OCI-LY7 (cell line): ENCODE measurements at regions not wholly inside any gene's neighbourhood (a gene's known extent, or its start where the extent isn't known, plus 50 kb on each side); places are given as distances from the start of the nearest gene placed in this dataset.

ENCODE experiments used
- BruUV-seq: library from RNA; stranded (reverse); fragments of 400-500 nt; replicated peaks from 2 replicates; lab custom pipeline; 2021; lab: Mats Ljungman, UMichigan
- CTCF ChIA-PET: fragments of 300-600 bp; sonication (Branson Sonifier 250); formaldehyde crosslinking; loops from one replicate; lab custom pipeline; 2022; ENCODE audit warnings: antibody characterized with exemption; ENCODE audit not compliant: unreplicated experiment; lab: Charles Lee
- POLR2A ChIA-PET: fragments of 300-600 bp; sonication (Branson Sonifier 250); formaldehyde crosslinking; loops from one replicate; lab custom pipeline; 2022; ENCODE audit warnings: antibody characterized with exemption; lab: Charles Lee
- DNase-seq: peaks from one replicate; pipeline ENCODE4 v3.0.0-alpha.2; 2015; ENCODE audit warnings: low spot score
- H2AFZ ChIP-seq: fragments of 200-600 bp; sonication (generic), shearing (Covaris generic); 2 replicates; pipeline ENCODE4 v1.6.1; 2014; ENCODE audit warnings: mild to moderate bottlenecking, antibody characterized with exemption, low read length, moderate library complexity
- H3K27ac ChIP-seq: fragments of 200-600 bp; sonication (generic); 2 replicates; pipeline ENCODE4 v1.5.1; 2014; ENCODE audit warnings: mixed run types, low read depth, mild to moderate bottlenecking, moderate library complexity, low read length, inconsistent platforms; ENCODE audit not compliant: poor library complexity, severe bottlenecking
- H3K36me3 ChIP-seq: fragments of 200-600 bp; sonication (generic); 2 replicates; pipeline ENCODE4 v1.6.1; 2014; ENCODE audit warnings: mild to moderate bottlenecking, antibody characterized with exemption, low read length, moderate library complexity, mixed read lengths; ENCODE audit not compliant: insufficient read depth
- H3K4me1 ChIP-seq: fragments of 200-600 bp; sonication (generic); 2 replicates; pipeline ENCODE4 v1.5.1; 2014; ENCODE audit warnings: mild to moderate bottlenecking, low read length; ENCODE audit not compliant: insufficient read depth, poor library complexity, severe bottlenecking
- H3K4me2 ChIP-seq: fragments of 200-600 bp; sonication (generic); 2 replicates; pipeline ENCODE4 v1.6.1; 2014; ENCODE audit warnings: mild to moderate bottlenecking, low read length
- H3K4me3 ChIP-seq: fragments of 200-600 bp; sonication (generic); 2 replicates; pipeline ENCODE4 v1.5.1; 2014; ENCODE audit warnings: mild to moderate bottlenecking, low read depth, low read length; ENCODE audit not compliant: poor library complexity, severe bottlenecking
- H3K79me2 ChIP-seq: fragments of 200-600 bp; sonication (generic); 2 replicates; pipeline ENCODE4 v1.6.1; 2016; ENCODE audit warnings: low read depth, mild to moderate bottlenecking, low read length, moderate library complexity, mixed read lengths; ENCODE audit not compliant: insufficient read depth
- H3K9me2 ChIP-seq: fragments of 200-600 bp; sonication (generic); 2 replicates; pipeline ENCODE4 v1.6.1; 2016; ENCODE audit warnings: mild to moderate bottlenecking, low read length, mixed read lengths; ENCODE audit not compliant: insufficient read depth
- H3K9me3 ChIP-seq: fragments of 200-600 bp; sonication (generic); 2 replicates; pipeline ENCODE4 v1.6.1; 2014; ENCODE audit warnings: mild to moderate bottlenecking, mixed run types, low read length, mixed read lengths
- H4K20me1 ChIP-seq: fragments of 200-600 bp; sonication (generic); 2 replicates; pipeline ENCODE4 v1.6.1; 2014; ENCODE audit warnings: mild to moderate bottlenecking, antibody characterized with exemption, low read length, moderate library complexity, mixed read lengths; ENCODE audit not compliant: insufficient read depth
- CTCF ChIP-seq: fragments of 200-600 bp; sonication (generic); conservative IDR thresholded peaks from 2 replicates; pipeline ENCODE4 v1.5.1; 2014; ENCODE audit warnings: mild to moderate bottlenecking, antibody characterized with exemption, low read length, moderate library complexity, mixed read lengths
- EZH2phosphoT487 ChIP-seq: fragments of 200-600 bp; sonication (generic); IDR thresholded peaks from 2 replicates; pipeline ENCODE4 v1.6.1; 2018; ENCODE audit warnings: low read depth, borderline replicate concordance, mild to moderate bottlenecking, mixed run types, antibody characterized with exemption, low read length, moderate library complexity, mixed read lengths
- intact Hi-C: fragments of 100-400 bp; cut with micrococcal nuclease; formaldehyde crosslinking; loops from one replicate; pipeline ENCODE4 v1.10.0; 2022; ENCODE audit not compliant: unreplicated experiment

GRCh38 chr5:62206150-62206829 lies 99.7 kb upstream of the KIF2A start:
- H3K4me3 ChIP-seq, result no peak overlapping the region
- TF ChIP-seq CTCF, result 0 out of 2 replicates have a peak, but pooled peaks have one; percentile 22
- TF ChIP-seq EZH2phosphoT487, result no peak
- BruUV-seq, result no TSS peak
- H2AFZ ChIP-seq, result no peak overlapping the region
- no peaks in the 10 kb centered on the region for H3K36me3 ChIP-seq
- H3K79me2 ChIP-seq, result no peaks in the 10 kb centered on the region
- ChIA-PET CTCF (no interaction called here), POLR2A (interaction anchor here (1.1 kb wide), 1 partner anchor 146 kb away, joined by 3 read pairs; no protein-coding TSS in a partner anchor)
- H4K20me1 ChIP-seq, result no peaks in the 10 kb centered on the region
- no peak for DNase-seq
- intact Hi-C loops, result no loop called here
- no peaks in the 10 kb centered on the region for H3K9me3 ChIP-seq
- H3K9me2 ChIP-seq, result no peaks in the 10 kb centered on the region
- no peaks in the 10 kb centered on the region for H3K4me1 ChIP-seq
- H3K27ac ChIP-seq, result no peak overlapping the region
- H3K4me2 ChIP-seq, result no peak overlapping the region

- Histone ChIP-seq H3K4me2 (no peak overlapping the region), H3K4me3 (no peak overlapping the region), H4K20me1 (no peaks in the 10 kb centered on the region), H2AFZ (no peak overlapping the region), H3K9me2 (no peaks in the 10 kb centered on the region), H3K36me3 (no peaks in the 10 kb centered on the region), H3K79me2 (no peaks in the 10 kb centered on the region), H3K4me1 (no peaks in the 10 kb centered on the region), H3K27ac (no peak overlapping the region), H3K9me3 (no peaks in the 10 kb centered on the region)
- no peak for DNase-seq
- no TSS peak for BruUV-seq
- POLR2A ChIA-PET, result interaction anchor here (1.2 kb wide), 1 partner anchor 17 kb away, joined by 3 read pairs; no protein-coding TSS in a partner anchor
- TF ChIP-seq EZH2phosphoT487 (no peak), CTCF (no peak)
- CTCF ChIA-PET, result no interaction called here
- intact Hi-C loops, result no loop called here
Observed at GRCh38 chr5:62208218-62208852, 97.7 kb upstream of the KIF2A start.

GRCh38 chr5:62211405-62211804 lies 94.6 kb upstream of the KIF2A start:
- H3K36me3 ChIP-seq, result no peaks in the 10 kb centered on the region
- H2AFZ ChIP-seq, result no peak overlapping the region
- H3K4me2 ChIP-seq, result no peak overlapping the region
- BruUV-seq, result no TSS peak
- H3K4me3 ChIP-seq, result no peak overlapping the region
- no peaks in the 10 kb centered on the region for H3K9me3 ChIP-seq
- no peaks in the 10 kb centered on the region for H3K79me2 ChIP-seq
- TF ChIP-seq CTCF, result no peak
- H3K9me2 ChIP-seq, result no peaks in the 10 kb centered on the region
- H3K27ac ChIP-seq, result no peak overlapping the region
- H4K20me1 ChIP-seq, result no peaks in the 10 kb centered on the region
- intact Hi-C loops, result no loop called here
- ChIA-PET CTCF (no interaction called here), POLR2A (no interaction called here)
- no peak for DNase-seq
- H3K4me1 ChIP-seq, result no peaks in the 10 kb centered on the region
